GM12878 (cell line): ENCODE measurements at regions not wholly inside any gene's neighbourhood (a gene's known extent, or its start where the extent isn't known, plus 50 kb on each side); places are given as distances from the start of the nearest gene placed in this dataset.
A peak's percentile ranks its signal among the peaks of the same experiment; 100 is the strongest.

Experiments used
- ATAC-seq: fragments of 200-7000 bp; cut with Tn5 transposase; 3 replicates; pipeline ENCODE4 v1.9.1; 2020; ENCODE audit warnings: mild to moderate bottlenecking, moderate library complexity
- BruUV-seq: library from RNA; stranded (reverse); fragments of 400-500 nt; replicated peaks from 2 replicates; lab custom pipeline; 2021; lab: Mats Ljungman, UMichigan
- CTCF ChIA-PET: fragments of 300-600 bp; sonication (Branson Sonifier 250); formaldehyde crosslinking; extraction: SDS; loops from one replicate; lab custom pipeline; 2021; ENCODE audit warnings: inconsistent platforms; lab: Yijun Ruan, JAX
- POLR2A ChIA-PET: fragments of 350-600 bp; formaldehyde crosslinking; extraction: SDS; loops from one replicate; lab custom pipeline; 2021; ENCODE audit warnings: inconsistent platforms; lab: Charles Lee
- RAD21 ChIA-PET: fragments of 300-600 bp; sonication (Branson Sonifier 250); formaldehyde crosslinking; loops from one replicate; lab custom pipeline; 2023; ENCODE audit warnings: antibody characterized with exemption; ENCODE audit not compliant: unreplicated experiment; lab: Charles Lee
- SMC1A ChIA-PET: fragments of 300-600 bp; sonication (Branson Sonifier 250); formaldehyde crosslinking; loops from one replicate; lab custom pipeline; 2023; ENCODE audit not compliant: unreplicated experiment, uncharacterized antibody; lab: Charles Lee
- DNase-seq: peaks from one replicate; pipeline ENCODE4 v3.0.0-alpha.2; 2011; ENCODE audit warnings: low read depth, low spot score
- FAIRE-seq: peaks from 3 replicates; lab custom pipeline; 2011; peaks lifted over from hg19 to GRCh38; lab: Jason Lieb, UNC
- H2AFZ ChIP-seq: 2 replicates; pipeline ENCODE4 v1.6.0; 2011; ENCODE audit warnings: low read depth, low read length, control low read depth; ENCODE audit not compliant: control insufficient read depth
- H3K27ac ChIP-seq: 2 replicates; pipeline ENCODE4 v1.5.1; 2011; ENCODE audit warnings: control low read depth; ENCODE audit not compliant: control insufficient read depth, insufficient read depth
- H3K27me3 ChIP-seq, 2 experiments: replicated peaks in 1 of 2; 2 replicates each; pipeline versions ENCODE4 v1.6.0 to v1.6.1; 2011; ENCODE audit warnings: low read length in 1 of 2; ENCODE audit not compliant: control insufficient read depth in 2 of 2, insufficient read depth in 2 of 2
- H3K36me3 ChIP-seq, 2 experiments: 2 replicates each; pipeline ENCODE4 v1.5.1; 2011; ENCODE audit warnings: low read length in 1 of 2; ENCODE audit not compliant: control insufficient read depth in 2 of 2, insufficient read depth in 2 of 2
- H3K4me1 ChIP-seq: 2 replicates; pipeline ENCODE4 v1.6.1; 2011; ENCODE audit warnings: mild to moderate bottlenecking, low read length, moderate library complexity, mixed read lengths; ENCODE audit not compliant: control insufficient read depth, insufficient read depth
- H3K4me2 ChIP-seq: 2 replicates; pipeline ENCODE4 v1.6.0; 2011; ENCODE audit warnings: control low read depth; ENCODE audit not compliant: control insufficient read depth, insufficient read depth
- H3K4me3 ChIP-seq: fragments of 200-600 bp; sonication (generic); 2 replicates; pipeline ENCODE4 v1.5.1; 2016
- H3K79me2 ChIP-seq: 2 replicates; pipeline ENCODE4 v1.6.0; 2011; ENCODE audit warnings: low read length; ENCODE audit not compliant: control insufficient read depth, insufficient read depth
- H3K9ac ChIP-seq: 2 replicates; pipeline ENCODE4 v1.8.0; 2011; ENCODE audit warnings: low read length, control low read depth, mixed read lengths; ENCODE audit not compliant: control insufficient read depth, insufficient read depth
- H3K9me3 ChIP-seq: replicated peaks from 3 replicates; pipeline ENCODE4 v1.5.1; 2011; ENCODE audit warnings: mild to moderate bottlenecking, low read length; ENCODE audit not compliant: control insufficient read depth, insufficient read depth
- H4K20me1 ChIP-seq: 2 replicates; pipeline ENCODE4 v1.6.0; 2011; ENCODE audit not compliant: control insufficient read depth, insufficient read depth
- CBX5 ChIP-seq: sonication (generic); IDR thresholded peaks from 2 replicates; pipeline ENCODE4 v1.6.1; 2016; ENCODE audit warnings: low read depth, moderate library complexity, mild to moderate bottlenecking, inconsistent platforms
- CHD4 ChIP-seq: fragments of 200-600 bp; sonication (generic); IDR thresholded peaks from 2 replicates; pipeline ENCODE4 v1.6.1; 2016; ENCODE audit warnings: mild to moderate bottlenecking
- FOXK2 ChIP-seq: fragments of 450-650 bp; IDR thresholded peaks from 2 replicates; pipeline ENCODE4 v1.6.1; 2017; ENCODE audit warnings: mild to moderate bottlenecking, moderate library complexity
- NR2C2 ChIP-seq: IDR thresholded peaks from 2 replicates; pipeline ENCODE4 v1.6.1; 2011; ENCODE audit warnings: borderline replicate concordance, low read depth; ENCODE audit not compliant: control insufficient read depth, insufficient read length
- SIX5 ChIP-seq: IDR thresholded peaks from 2 replicates; pipeline ENCODE4 v1.6.1; 2011; ENCODE audit warnings: mild to moderate bottlenecking, low read depth, low read length, moderate library complexity; ENCODE audit not compliant: severe bottlenecking
- WGBS: methylation state at CpG from one replicate; pipeline ENCODE4 v1.1.6; 2016; ENCODE audit warnings: low lambda C conversion rate; ENCODE audit not compliant: insufficient replicate concordance, insufficient coverage; ENCODE audit errors: missing lambda C conversion rate; 5-methylcytosine and 5-hydroxymethylcytosine counted together
- in situ Hi-C: fragments of 300-500 bp; cut with MboI; formaldehyde crosslinking; loops from 9 replicates; pipeline ENCODE4 v1.14.3; 2018; ENCODE audit warnings: mixed read lengths
- intact Hi-C: fragments of 100-400 bp; cut with micrococcal nuclease; formaldehyde crosslinking; loops from one replicate; pipeline ENCODE4 v1.14.2; 2022; ENCODE audit not compliant: unreplicated experiment
- TF ChIP-seq, protein P1 (sequence below): IDR thresholded peaks from 2 replicates; pipeline ENCODE4 v1.6.1; 2012; ENCODE audit warnings: low read length, inconsistent platforms
- TF ChIP-seq, protein P2 (sequence below): IDR thresholded peaks from 2 replicates; pipeline ENCODE4 v1.6.1; 2011; ENCODE audit warnings: borderline replicate concordance, low read depth, mild to moderate bottlenecking, moderate library complexity, mixed read lengths, low read length; ENCODE audit not compliant: insufficient read depth; ENCODE audit errors: extremely low read length
- TF ChIP-seq, protein P3 (sequence below): fragments of 450-650 bp; IDR thresholded peaks from 2 replicates; pipeline ENCODE4 v1.6.1; 2017; ENCODE audit warnings: antibody characterized with exemption, mild to moderate bottlenecking, moderate library complexity

DNA sequence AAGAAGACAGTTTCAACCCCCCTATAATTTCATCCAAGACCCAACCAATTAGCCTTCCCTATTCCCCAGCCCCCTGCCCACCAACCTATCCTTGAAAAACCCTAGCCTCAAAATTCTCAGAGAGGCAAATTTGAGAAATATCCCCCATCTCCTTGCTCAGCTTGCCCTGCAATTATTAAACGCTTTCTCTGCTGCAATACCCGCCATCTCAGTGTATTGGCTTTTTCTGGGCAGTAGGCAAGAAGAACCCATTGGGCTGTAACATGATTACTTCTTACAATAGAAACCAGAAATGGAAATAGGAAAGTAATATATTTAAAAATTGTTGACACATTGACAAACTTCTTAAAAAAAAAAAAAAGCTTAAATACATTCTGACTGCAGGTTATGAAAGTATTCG is 140.6 kb upstream of the CCDC150 start:
- Histone ChIP-seq H3K4me1 (no peaks in the 10 kb centered on the region), H2AFZ (no peak overlapping the region), H3K79me2 (no peaks in the 10 kb centered on the region), H3K4me3 (no peak overlapping the region), H3K9ac (no peak overlapping the region), H3K4me2 (no peak overlapping the region), H4K20me1 (no peaks in the 10 kb centered on the region), H3K27ac (no peak overlapping the region), H3K36me3 (no peaks in the 10 kb centered on the region), H3K27me3 (0 out of 4 replicates have a peak, but pooled peaks cover 0 to 1% of the 10 kb centered on the region in 2 experiments), H3K9me3 (peaks cover 7% of the 10 kb centered on the region; the same call in 2 of the 3 replicates)
- DNase-seq (no peak), FAIRE-seq (no peak), ATAC-seq (no peak)
- intact Hi-C loops (no loop called here), in situ Hi-C loops (no loop called here)
- POLR2A ChIA-PET: interaction anchor here (0.5 kb wide), 1 partner anchor 13 kb away, joined by 3 read pairs; no protein-coding TSS in a partner anchor
- BruUV-seq: no TSS peak
- TF ChIP-seq SIX5 (no peak), CBX5 (peak; percentile 80; the same call in 1 of the 2 replicates)
- CTCF ChIA-PET: no interaction called here
- SMC1A ChIA-PET: no interaction called here
- RAD21 ChIA-PET: no interaction called here
- 11% methylated on average over 3 of the region's 3 CpGs for WGBS

DNA sequence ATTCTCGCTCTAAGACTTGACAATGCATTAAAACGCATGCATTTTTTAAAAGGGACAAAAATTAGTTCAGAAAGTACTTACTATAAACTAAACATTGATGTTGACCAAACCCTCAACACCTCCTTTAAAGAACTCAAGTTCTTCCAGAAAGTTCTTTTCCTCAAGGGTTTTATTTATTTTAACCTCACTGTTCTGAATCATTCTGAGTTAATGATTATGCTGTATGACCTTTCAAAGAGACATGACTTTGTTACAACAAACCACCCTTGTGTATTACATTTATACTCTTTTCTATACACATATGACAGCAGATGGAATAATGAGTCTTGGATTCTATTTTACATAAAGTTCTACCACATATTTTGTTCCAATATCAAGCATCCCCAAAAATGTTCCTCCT is 139.8 kb upstream of the CCDC150 start:
- ChIA-PET RAD21 (no interaction called here), SMC1A (no interaction called here), CTCF (no interaction called here), POLR2A (no interaction called here)
- no peak overlapping the region for H3K4me2 ChIP-seq
- H2AFZ ChIP-seq: no peak overlapping the region
- TF ChIP-seq, protein P1, sequence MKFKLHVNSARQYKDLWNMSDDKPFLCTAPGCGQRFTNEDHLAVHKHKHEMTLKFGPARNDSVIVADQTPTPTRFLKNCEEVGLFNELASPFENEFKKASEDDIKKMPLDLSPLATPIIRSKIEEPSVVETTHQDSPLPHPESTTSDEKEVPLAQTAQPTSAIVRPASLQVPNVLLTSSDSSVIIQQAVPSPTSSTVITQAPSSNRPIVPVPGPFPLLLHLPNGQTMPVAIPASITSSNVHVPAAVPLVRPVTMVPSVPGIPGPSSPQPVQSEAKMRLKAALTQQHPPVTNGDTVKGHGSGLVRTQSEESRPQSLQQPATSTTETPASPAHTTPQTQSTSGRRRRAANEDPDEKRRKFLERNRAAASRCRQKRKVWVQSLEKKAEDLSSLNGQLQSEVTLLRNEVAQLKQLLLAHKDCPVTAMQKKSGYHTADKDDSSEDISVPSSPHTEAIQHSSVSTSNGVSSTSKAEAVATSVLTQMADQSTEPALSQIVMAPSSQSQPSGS: no peak
- no peak for TF ChIP-seq FOXK2
- no peak for TF ChIP-seq NR2C2
- no peak for TF ChIP-seq CHD4
- TF ChIP-seq, protein P2, sequence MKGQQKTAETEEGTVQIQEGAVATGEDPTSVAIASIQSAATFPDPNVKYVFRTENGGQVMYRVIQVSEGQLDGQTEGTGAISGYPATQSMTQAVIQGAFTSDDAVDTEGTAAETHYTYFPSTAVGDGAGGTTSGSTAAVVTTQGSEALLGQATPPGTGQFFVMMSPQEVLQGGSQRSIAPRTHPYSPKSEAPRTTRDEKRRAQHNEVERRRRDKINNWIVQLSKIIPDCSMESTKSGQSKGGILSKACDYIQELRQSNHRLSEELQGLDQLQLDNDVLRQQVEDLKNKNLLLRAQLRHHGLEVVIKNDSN: no peak
- TF ChIP-seq, protein P3, sequence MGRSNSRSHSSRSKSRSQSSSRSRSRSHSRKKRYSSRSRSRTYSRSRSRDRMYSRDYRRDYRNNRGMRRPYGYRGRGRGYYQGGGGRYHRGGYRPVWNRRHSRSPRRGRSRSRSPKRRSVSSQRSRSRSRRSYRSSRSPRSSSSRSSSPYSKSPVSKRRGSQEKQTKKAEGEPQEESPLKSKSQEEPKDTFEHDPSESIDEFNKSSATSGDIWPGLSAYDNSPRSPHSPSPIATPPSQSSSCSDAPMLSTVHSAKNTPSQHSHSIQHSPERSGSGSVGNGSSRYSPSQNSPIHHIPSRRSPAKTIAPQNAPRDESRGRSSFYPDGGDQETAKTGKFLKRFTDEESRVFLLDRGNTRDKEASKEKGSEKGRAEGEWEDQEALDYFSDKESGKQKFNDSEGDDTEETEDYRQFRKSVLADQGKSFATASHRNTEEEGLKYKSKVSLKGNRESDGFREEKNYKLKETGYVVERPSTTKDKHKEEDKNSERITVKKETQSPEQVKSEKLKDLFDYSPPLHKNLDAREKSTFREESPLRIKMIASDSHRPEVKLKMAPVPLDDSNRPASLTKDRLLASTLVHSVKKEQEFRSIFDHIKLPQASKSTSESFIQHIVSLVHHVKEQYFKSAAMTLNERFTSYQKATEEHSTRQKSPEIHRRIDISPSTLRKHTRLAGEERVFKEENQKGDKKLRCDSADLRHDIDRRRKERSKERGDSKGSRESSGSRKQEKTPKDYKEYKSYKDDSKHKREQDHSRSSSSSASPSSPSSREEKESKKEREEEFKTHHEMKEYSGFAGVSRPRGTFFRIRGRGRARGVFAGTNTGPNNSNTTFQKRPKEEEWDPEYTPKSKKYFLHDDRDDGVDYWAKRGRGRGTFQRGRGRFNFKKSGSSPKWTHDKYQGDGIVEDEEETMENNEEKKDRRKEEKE: no peak
- FAIRE-seq (no peak), DNase-seq (no peak), ATAC-seq (no peak)
- H3K27ac ChIP-seq: no peak overlapping the region
- no peaks in the 10 kb centered on the region for H4K20me1 ChIP-seq
- no peaks in the 10 kb centered on the region for H3K79me2 ChIP-seq
- intact Hi-C loops (no loop called here), in situ Hi-C loops (no loop called here)
- no peak overlapping the region for H3K9ac ChIP-seq
- H3K4me3 ChIP-seq: no peak overlapping the region
- WGBS: 37% methylated on average over 2 of the region's 2 CpGs
- H3K36me3 ChIP-seq: no peaks in the 10 kb centered on the region
- BruUV-seq: no TSS peak
- no peaks in the 10 kb centered on the region for H3K27me3 ChIP-seq
- peaks cover 6% of the 10 kb centered on the region; the same call in 2 of the 3 replicates for H3K9me3 ChIP-seq
- peaks cover 4% of the 10 kb centered on the region; the same call in 1 of the 2 replicates for H3K4me1 ChIP-seq
